Activated CD4-positive, alpha-beta memory T cell treated with anti-CD3 and anti-CD28 coated beads, Interleukin-2, amount 10 ng/mL, durations not matched to agents 7 days and 5 days (primary cell): ENCODE measurements at regions not wholly inside any gene's neighbourhood (a gene's known extent, or its start where the extent isn't known, plus 50 kb on each side); places are given as distances from the start of the nearest gene placed in this dataset.
A peak's percentile ranks its signal among the peaks of the same experiment; 100 is the strongest.

Experiments used
- CTCF ChIA-PET: fragments of 350-600 bp; sonication (Branson Sonifier 250); formaldehyde crosslinking; loops from one replicate; lab custom pipeline; 2021; ENCODE audit warnings: antibody characterized with exemption, inconsistent platforms; lab: Charles Lee
- POLR2A ChIA-PET: fragments of 350-600 bp; sonication (Branson Sonifier 250); formaldehyde crosslinking; loops from one replicate; lab custom pipeline; 2021; ENCODE audit warnings: antibody characterized with exemption; lab: Charles Lee
- DNase-seq: peaks from one replicate; pipeline ENCODE4 v3.0.0-alpha.2; 2020
- H3K27ac Mint-ChIP-seq: one replicate; pipeline ENCODE4 v1.8.0; 2021; ENCODE audit warnings: mild to moderate bottlenecking, mixed read lengths
- H3K27me3 Mint-ChIP-seq: one replicate; pipeline ENCODE4 v1.8.0; 2021; ENCODE audit warnings: mixed read lengths
- H3K36me3 Mint-ChIP-seq: one replicate; pipeline ENCODE4 v1.8.0; 2021; ENCODE audit warnings: low read depth, mixed read lengths
- H3K4me1 Mint-ChIP-seq: one replicate; pipeline ENCODE4 v1.8.0; 2021; ENCODE audit warnings: mixed read lengths
- H3K4me3 Mint-ChIP-seq: one replicate; pipeline ENCODE4 v1.8.0; 2021; ENCODE audit warnings: mild to moderate bottlenecking, mixed read lengths
- H3K9me3 Mint-ChIP-seq: one replicate; pipeline ENCODE4 v1.8.0; 2021; ENCODE audit warnings: mixed read lengths

DNA sequence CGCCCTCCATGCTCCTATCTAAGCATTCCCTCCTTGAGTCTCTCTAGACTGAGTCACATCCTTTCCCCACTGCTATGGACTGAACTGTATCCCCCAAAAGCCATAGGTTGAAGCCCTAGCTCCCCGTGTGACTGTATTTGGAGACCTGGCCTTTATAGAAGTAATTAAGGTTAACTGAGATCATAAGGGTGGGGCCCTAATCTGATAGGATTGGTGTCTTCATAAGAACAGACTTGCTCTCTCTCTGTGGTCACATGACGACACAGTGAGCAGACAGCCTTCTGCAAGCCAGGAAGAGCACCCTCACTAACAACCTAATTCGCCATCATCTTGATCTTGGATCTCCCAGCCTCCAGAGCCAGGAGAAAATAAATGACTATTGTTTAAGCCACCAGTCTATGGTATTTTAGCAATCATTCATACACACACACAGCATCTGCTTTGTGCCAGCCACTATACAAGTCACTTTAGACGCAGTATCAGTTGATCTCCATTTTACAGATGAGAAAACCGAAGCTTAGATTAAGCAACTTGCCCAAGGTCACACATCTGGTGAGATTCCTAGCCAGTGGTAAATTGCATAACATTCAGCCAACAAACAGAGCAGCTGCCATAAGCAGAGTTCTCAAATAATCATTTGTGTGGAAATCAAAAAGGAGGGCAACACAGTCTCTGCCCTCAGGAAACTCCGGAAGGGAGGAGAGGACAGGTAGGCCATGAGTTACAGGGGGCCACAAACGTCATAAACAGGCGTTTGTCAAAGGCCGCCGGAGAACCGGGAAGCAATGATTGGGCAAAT lies 66.3 kb upstream of the HES1 start:
- ChIA-PET POLR2A (interaction anchor here (1.9 kb wide), 1 partner anchor 11 kb away, joined by 8 read pairs; no protein-coding TSS in a partner anchor), CTCF (interaction anchor here (0.8 kb wide), 1 partner anchor 246 kb away, joined by 3 read pairs; no protein-coding TSS in a partner anchor)
- Mint-ChIP-seq H3K36me3 (peaks cover 5% of the 10 kb centered on the region), H3K27ac (no peak overlapping the region), H3K27me3 (peaks cover 77% of the 10 kb centered on the region), H3K4me1 (peaks cover 26% of the 10 kb centered on the region), H3K4me3 (peak overlapping the region; percentile 44), H3K9me3 (peaks cover 4% of the 10 kb centered on the region)
- DNase-seq = no peak

DNA sequence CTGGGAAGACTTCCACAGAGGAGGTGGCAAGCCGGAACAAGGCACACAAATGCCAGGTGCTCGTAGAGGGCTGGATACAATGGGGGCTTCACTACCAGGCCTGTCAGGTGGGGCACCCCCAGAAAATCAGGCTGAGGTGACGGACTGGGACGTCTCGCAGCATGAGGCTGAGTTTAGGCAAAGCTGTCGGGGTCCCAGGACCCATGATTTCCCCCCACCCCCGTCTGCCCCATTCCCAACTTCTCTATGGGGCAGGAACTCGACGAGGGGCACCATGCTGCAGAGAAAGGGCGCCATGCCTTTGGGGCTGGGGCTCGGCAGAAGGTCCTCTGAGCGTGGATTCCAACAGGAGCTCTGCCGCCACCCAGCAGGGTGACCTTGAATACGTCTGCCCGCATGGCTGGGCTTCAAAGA lies 65.7 kb upstream of the HES1 start:
- Mint-ChIP-seq H3K4me1 (peaks cover 26% of the 10 kb centered on the region), H3K27me3 (peaks cover 77% of the 10 kb centered on the region), H3K36me3 (peaks cover 5% of the 10 kb centered on the region), H3K4me3 (peak overlapping the region; percentile 54), H3K9me3 (peaks cover 4% of the 10 kb centered on the region), H3K27ac (no peak overlapping the region)
- DNase-seq = no peak
- CTCF ChIA-PET = interaction anchor here (0.8 kb wide), 1 partner anchor 245 kb away, joined by 3 read pairs; no protein-coding TSS in a partner anchor
- POLR2A ChIA-PET = interaction anchor here (0.7 to 1.9 kb wide), 3 partner anchors 11 to 68 kb away, joined by 3 to 8 read pairs (median 3); no protein-coding TSS in a partner anchor

DNA sequence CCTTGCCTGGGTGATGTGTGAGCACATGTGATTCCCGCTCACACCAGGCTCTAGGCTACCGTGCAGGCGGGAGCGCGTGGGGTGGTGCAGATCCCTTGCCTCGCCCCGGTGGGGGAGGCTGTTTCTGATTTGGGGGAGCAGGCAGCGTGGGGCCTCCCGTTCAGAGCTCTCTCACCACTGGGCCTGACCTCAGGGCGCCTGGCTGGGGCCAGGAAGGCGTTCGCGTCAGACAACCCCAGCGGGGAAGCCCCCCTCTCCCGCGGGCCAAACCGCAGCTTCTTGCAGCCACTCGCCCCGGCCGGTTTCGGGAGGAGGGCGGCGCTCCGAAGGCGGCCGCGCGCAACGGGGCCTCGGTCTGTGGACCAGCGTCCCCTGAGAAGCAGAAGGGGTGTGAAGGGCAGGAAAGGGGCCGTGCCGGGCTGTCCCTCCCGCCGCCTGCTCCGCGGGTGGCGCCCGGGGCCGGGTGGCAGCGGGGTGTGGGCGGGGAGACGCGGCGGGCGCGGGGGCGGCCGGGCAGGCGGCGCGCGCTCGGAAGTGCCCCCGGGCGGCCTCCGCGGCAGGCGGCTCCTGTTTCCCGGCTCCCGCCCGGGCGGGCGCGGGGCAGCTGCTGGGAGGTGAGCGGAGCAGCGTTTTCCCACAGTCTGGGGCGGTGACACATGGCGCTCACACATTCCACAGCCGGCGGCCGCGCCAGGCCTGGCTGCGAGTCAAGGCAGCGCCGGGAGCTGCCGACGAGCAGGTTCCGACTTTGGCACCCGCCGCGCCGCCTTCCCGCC lies 65.1 kb upstream of the HES1 start:
- H3K4me1 Mint-ChIP-seq = peaks cover 26% of the 10 kb centered on the region
- peak overlapping the region; percentile 54 for H3K4me3 Mint-ChIP-seq
- H3K27ac Mint-ChIP-seq = no peak overlapping the region
- CTCF ChIA-PET = interaction anchor here (0.6 to 0.8 kb wide), 2 partner anchors 245 to 289 kb away, joined by 3 read pairs; no protein-coding TSS in a partner anchor
- H3K9me3 Mint-ChIP-seq = peaks cover 4% of the 10 kb centered on the region
- H3K27me3 Mint-ChIP-seq = peaks cover 77% of the 10 kb centered on the region
- POLR2A ChIA-PET = interaction anchor here (0.7 to 1.9 kb wide), 4 partner anchors 12 to 245 kb away, joined by 3 to 8 read pairs (median 4); no protein-coding TSS in a partner anchor
- DNase-seq = peak; percentile 68
- peaks cover 5% of the 10 kb centered on the region for H3K36me3 Mint-ChIP-seq

DNA sequence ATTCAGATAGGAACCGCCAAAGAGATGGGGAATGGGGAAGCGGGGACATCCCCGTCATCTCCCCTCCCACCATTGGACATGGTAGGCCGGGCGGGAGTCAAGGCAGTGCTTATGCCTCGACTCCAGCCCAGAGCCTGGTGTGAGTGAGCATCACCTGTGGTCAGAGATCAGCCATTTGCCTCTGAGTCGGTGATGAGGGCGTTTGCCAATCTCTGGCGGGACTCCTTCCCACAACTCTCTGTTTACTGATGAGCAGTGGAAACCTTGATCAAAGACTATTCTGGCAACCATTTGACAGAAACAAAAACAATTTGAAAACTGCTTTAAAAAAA lies 63.9 kb upstream of the HES1 start:
- ChIA-PET POLR2A (interaction anchor here (0.8 kb wide), 1 partner anchor 11 kb away, joined by 4 read pairs; no protein-coding TSS in a partner anchor), CTCF (interaction anchor here (1.4 kb wide), 1 partner anchor 291 kb away, joined by 3 read pairs; no protein-coding TSS in a partner anchor)
- Mint-ChIP-seq H3K9me3 (peaks cover 4% of the 10 kb centered on the region), H3K4me1 (peaks cover 26% of the 10 kb centered on the region), H3K36me3 (no peaks in the 10 kb centered on the region), H3K27ac (no peak overlapping the region), H3K4me3 (no peak overlapping the region), H3K27me3 (peaks cover 76% of the 10 kb centered on the region)
- DNase-seq = no peak

DNA sequence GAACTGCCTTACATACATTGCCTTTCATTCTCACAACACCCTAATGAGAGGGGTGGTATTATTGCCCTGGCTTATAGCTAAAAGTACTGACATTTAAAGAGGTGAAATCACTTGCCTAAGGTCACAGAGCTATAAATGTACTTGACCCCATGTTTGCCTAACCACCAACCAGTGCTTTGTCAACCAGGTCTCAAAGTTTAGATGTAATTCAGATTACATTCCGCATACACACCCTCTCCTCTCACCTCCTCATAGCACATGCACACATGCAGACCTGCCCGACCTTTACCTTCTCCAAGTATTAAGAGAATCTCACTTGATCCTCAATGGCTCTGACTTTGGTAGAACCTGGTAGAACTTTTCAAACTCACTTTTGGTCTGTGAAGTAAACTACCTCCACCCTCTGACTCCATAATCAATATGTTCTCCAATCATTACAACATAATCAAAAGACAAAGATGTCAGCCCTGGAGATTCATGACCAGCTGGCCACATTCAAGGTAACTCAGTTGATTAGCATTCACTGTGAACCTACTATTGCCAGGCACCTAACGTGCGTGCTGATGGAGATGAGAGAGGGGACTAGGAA lies 63.2 kb upstream of the HES1 start:
- no peak for DNase-seq
- no peak overlapping the region for H3K27ac Mint-ChIP-seq
- ChIA-PET CTCF (interaction anchor here (1.4 kb wide), 1 partner anchor 292 kb away, joined by 3 read pairs; no protein-coding TSS in a partner anchor), POLR2A (interaction anchor here (0.8 kb wide), 1 partner anchor 10 kb away, joined by 4 read pairs; no protein-coding TSS in a partner anchor)
- peaks cover 4% of the 10 kb centered on the region for H3K9me3 Mint-ChIP-seq
- no peak overlapping the region for H3K4me3 Mint-ChIP-seq
- H3K36me3 Mint-ChIP-seq = no peaks in the 10 kb centered on the region
- peaks cover 24% of the 10 kb centered on the region for H3K4me1 Mint-ChIP-seq
- peaks cover 76% of the 10 kb centered on the region for H3K27me3 Mint-ChIP-seq

DNA sequence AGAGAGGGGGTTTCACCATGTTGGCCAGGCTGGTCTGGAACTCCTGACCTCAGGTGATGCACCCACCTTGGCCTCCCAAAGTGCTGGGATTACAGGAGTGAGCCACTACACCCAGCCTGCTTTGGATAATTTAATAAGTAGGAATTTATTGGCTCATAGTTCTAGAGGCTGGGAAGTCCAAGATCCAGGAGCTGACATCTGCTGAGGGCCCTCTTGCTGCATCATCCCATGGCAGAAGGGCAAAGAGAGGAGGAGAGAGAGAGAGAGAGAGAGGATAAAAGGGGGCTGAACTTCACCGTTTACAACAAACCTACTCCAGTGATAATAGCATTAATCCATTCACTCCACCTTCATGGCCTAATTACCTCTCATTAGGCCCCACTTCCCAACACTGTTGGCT lies 62.0 kb upstream of the HES1 start:
- H3K27me3 Mint-ChIP-seq = peaks cover 81% of the 10 kb centered on the region
- H3K27ac Mint-ChIP-seq = no peak overlapping the region
- no peak for DNase-seq
- no peak overlapping the region for H3K4me3 Mint-ChIP-seq
- ChIA-PET CTCF (no interaction called here), POLR2A (no interaction called here)
- peaks cover 19% of the 10 kb centered on the region for H3K4me1 Mint-ChIP-seq
- no peaks in the 10 kb centered on the region for H3K9me3 Mint-ChIP-seq
- no peaks in the 10 kb centered on the region for H3K36me3 Mint-ChIP-seq

DNA sequence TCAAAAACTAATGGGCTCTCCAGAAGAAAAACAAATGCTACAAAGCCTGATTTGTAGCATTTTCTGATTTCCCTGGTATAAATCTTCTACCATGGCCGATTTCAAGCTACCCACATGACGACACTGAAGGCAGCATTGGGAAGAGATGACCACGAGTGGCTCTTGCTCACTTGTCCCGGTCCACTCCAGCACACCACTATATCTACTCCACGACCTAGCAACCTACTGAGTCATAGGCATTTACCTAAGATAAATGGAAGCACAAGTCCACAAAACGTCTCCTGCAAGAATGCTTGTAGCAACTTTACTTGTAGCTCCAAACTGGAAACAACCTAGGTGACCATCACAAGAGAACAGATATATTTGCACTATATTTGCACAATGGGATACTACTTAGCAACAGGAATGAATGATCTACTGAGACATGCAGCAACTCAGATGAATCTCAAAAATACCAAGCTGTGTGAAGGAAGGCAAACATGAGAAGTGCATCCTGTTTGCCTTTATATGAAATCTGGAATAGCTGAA lies 60.8 kb upstream of the HES1 start:
- ChIA-PET POLR2A (no interaction called here), CTCF (no interaction called here)
- H3K27me3 Mint-ChIP-seq = peaks cover 76% of the 10 kb centered on the region
- H3K4me3 Mint-ChIP-seq = no peak overlapping the region
- H3K9me3 Mint-ChIP-seq = no peaks in the 10 kb centered on the region
- no peak for DNase-seq
- no peak overlapping the region for H3K27ac Mint-ChIP-seq
- no peaks in the 10 kb centered on the region for H3K36me3 Mint-ChIP-seq
- H3K4me1 Mint-ChIP-seq = peaks cover 9% of the 10 kb centered on the region

DNA sequence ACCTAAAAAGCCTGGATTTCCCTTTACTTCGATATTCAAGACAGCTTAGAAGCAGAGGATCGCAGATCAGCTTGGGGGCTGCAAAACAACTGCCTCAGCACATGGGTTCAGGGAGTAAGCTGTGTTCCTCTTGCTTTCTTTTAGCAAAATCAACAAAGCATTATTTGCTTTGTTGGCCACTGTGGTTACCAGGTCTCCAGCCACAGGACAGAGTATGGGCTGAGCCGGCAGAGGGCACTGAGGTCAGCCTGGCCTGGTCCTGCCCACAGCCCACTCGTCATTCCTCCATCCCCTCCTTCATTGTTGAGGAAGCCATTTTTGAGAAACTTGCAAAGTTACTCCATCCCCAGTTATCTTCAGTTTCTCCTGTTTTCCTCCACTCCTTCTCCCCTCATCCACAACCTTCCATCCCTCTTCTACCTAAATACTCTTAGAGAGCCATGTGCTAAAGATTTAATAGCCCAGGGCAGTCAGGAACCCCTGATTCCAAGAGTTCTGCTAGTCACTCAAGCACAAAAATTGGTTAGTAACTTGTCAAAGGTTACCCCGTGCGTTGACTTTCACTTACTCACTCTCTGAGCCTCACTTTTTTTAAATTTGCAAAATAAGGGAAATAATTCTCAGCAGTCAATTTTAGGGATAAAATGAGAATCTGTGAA lies 60.0 kb upstream of the HES1 start:
- ChIA-PET POLR2A (no interaction called here), CTCF (no interaction called here)
- Mint-ChIP-seq H3K4me1 (peaks cover 6% of the 10 kb centered on the region), H3K27me3 (peaks cover 80% of the 10 kb centered on the region), H3K9me3 (no peaks in the 10 kb centered on the region), H3K4me3 (no peak overlapping the region), H3K27ac (no peak overlapping the region), H3K36me3 (no peaks in the 10 kb centered on the region)
- no peak for DNase-seq

DNA sequence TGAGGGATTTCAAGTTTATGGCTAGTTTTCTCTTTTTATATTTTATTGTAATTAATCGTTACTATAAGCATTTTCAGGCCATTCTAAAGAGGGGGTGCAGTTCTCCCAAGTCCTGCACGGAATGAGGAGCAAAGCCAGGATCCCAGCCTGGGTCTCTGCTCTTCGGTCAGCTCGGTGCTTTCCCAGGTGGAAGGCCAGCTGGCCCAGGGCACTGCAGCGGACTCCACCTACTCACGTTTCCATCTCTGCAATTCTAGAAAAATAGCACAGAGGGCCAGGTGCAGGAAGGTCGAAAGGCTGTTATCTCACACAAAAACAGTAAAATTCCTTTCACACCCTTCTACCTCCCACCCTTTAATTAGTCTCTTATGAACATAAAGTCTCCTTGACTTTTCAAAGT lies 59.5 kb upstream of the HES1 start:
- Mint-ChIP-seq H3K4me1 (peaks cover 4% of the 10 kb centered on the region), H3K36me3 (no peaks in the 10 kb centered on the region), H3K4me3 (no peak overlapping the region), H3K27ac (no peak overlapping the region), H3K9me3 (no peaks in the 10 kb centered on the region), H3K27me3 (peaks cover 81% of the 10 kb centered on the region)
- ChIA-PET POLR2A (no interaction called here), CTCF (no interaction called here)
- no peak for DNase-seq

DNA sequence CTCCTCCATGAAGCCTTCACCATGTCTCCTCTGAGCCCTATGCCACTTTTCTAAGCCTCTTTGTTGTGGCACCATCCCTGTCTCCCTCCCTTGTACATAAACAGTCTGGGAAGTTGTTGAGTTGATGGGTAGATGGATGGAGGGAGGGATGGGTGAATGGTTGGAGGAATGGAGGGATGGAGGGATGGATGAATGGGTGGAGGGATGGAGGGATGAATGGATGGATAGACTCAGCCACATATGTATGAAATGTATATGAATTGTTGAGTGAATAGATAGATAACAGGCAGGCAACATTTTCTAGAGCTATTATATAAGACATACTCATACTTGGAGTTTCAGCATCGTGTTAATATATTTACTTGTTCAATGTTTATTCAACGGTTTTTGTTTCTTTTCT lies 58.3 kb upstream of the HES1 start:
- H3K9me3 Mint-ChIP-seq = no peaks in the 10 kb centered on the region
- no peak for DNase-seq
- POLR2A ChIA-PET = no interaction called here
- peaks cover 72% of the 10 kb centered on the region for H3K27me3 Mint-ChIP-seq
- CTCF ChIA-PET = interaction anchor here (1.3 kb wide), 1 partner anchor 238 kb away, joined by 3 read pairs; no protein-coding TSS in a partner anchor
- H3K4me1 Mint-ChIP-seq = no peaks in the 10 kb centered on the region
- H3K27ac Mint-ChIP-seq = no peak overlapping the region
- no peaks in the 10 kb centered on the region for H3K36me3 Mint-ChIP-seq
- H3K4me3 Mint-ChIP-seq = no peak overlapping the region

DNA sequence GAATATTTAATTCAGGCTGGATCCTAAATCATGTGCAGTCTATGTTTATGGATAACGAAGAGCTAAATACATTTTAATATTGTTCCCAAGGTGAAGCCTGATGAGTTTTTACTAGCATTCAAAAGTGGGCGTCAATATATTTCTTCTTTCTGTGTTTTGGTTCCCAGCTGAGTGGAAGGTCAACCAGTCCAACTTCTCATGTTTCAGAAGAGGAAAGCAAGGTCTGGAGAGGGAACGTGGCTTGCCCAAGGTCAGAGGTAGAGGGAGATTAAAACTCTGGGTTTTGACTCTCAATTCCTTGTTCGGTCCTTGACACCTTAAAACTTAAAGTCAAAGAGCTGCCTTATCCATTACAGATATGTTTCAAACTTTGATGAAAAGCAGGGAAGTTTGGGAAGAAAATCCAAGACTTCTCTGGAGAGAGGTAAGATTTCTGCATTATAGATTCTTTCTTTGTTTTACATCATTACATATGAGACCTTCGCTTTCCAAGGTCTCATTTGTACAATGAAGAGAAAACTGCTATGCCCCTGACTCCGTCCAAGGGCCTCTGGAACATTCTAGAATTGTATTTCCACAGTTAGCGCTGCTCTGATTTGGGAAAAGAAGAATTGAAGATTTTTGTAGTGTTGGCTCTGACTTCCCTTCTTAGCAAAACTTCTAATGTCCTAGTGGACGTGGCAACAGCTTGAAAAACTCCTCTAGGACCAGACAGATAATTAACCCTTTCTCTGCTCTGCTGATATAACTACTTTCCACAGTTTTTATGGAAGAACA lies 57.7 kb upstream of the HES1 start:
- ChIA-PET CTCF (interaction anchor here (1.3 kb wide), 1 partner anchor 238 kb away, joined by 3 read pairs; no protein-coding TSS in a partner anchor), POLR2A (no interaction called here)
- no peak for DNase-seq
- Mint-ChIP-seq H3K9me3 (no peaks in the 10 kb centered on the region), H3K27me3 (peaks cover 72% of the 10 kb centered on the region), H3K4me1 (no peaks in the 10 kb centered on the region), H3K4me3 (no peak overlapping the region), H3K36me3 (no peaks in the 10 kb centered on the region), H3K27ac (no peak overlapping the region)
